IMR-90 (cell line): ENCODE measurements at regions not wholly inside any gene's neighbourhood (a gene's known extent, or its start where the extent isn't known, plus 50 kb on each side); places are given as distances from the start of the nearest gene placed in this dataset.

Experiments
- CHD1 ChIP-seq: IDR thresholded peaks from 2 replicates; pipeline ENCODE4 v1.6.1; 2012; ENCODE audit warnings: low read depth, low read length, improper control_type of control experiment
- CTCF ChIP-seq: conservative IDR thresholded peaks from 2 replicates; pipeline ENCODE4 v1.5.1; 2012; ENCODE audit warnings: mild to moderate bottlenecking, low read depth, low read length, improper control_type of control experiment
- ELK1 ChIP-seq: fragments of 150-350 bp; IDR thresholded peaks from 2 replicates; pipeline ENCODE4 v1.6.1; 2016; ENCODE audit warnings: low read depth, mild to moderate bottlenecking, low read length, moderate library complexity, borderline replicate concordance
- FOS ChIP-seq: fragments of 150-350 bp; IDR thresholded peaks from 2 replicates; pipeline ENCODE4 v1.6.1; 2016; ENCODE audit warnings: low read depth, low read length
- MAFK ChIP-seq: IDR thresholded peaks from 2 replicates; pipeline ENCODE4 v1.6.1; 2012; ENCODE audit warnings: low read depth, low read length, improper control_type of control experiment
- MAZ ChIP-seq: IDR thresholded peaks from 2 replicates; pipeline ENCODE4 v1.6.1; 2012; ENCODE audit warnings: low read depth, mild to moderate bottlenecking, low read length, improper control_type of control experiment, moderate library complexity, borderline replicate concordance
- MXI1 ChIP-seq: IDR thresholded peaks from 2 replicates; pipeline ENCODE4 v1.6.1; 2012; ENCODE audit warnings: low read depth, mild to moderate bottlenecking, low read length, moderate library complexity, borderline replicate concordance
- NFE2L2 ChIP-seq: fragments of 150-350 bp; IDR thresholded peaks from 2 replicates; pipeline ENCODE4 v1.6.1; 2016; ENCODE audit warnings: low read depth, mild to moderate bottlenecking, low read length
- POLR2A ChIP-seq: IDR thresholded peaks from 2 replicates; pipeline ENCODE4 v1.6.1; 2012; ENCODE audit warnings: mild to moderate bottlenecking, low read depth, low read length
- RAD21 ChIP-seq: IDR thresholded peaks from 2 replicates; pipeline ENCODE4 v1.6.1; 2012; ENCODE audit warnings: low read length, improper control_type of control experiment
- RCOR1 ChIP-seq: IDR thresholded peaks from 2 replicates; pipeline ENCODE4 v1.6.1; 2012; ENCODE audit warnings: mild to moderate bottlenecking, low read length, improper control_type of control experiment; ENCODE audit not compliant: insufficient replicate concordance
- RFX5 ChIP-seq: IDR thresholded peaks from 2 replicates; pipeline ENCODE4 v1.8.0; 2012; ENCODE audit warnings: low read depth, mild to moderate bottlenecking, low read length, moderate library complexity
- SMC3 ChIP-seq: fragments of 150-350 bp; IDR thresholded peaks from 2 replicates; pipeline ENCODE4 v1.6.1; 2016; ENCODE audit warnings: low read depth, mild to moderate bottlenecking, antibody characterized with exemption, low read length, moderate library complexity
- USF2 ChIP-seq: fragments of 150-350 bp; IDR thresholded peaks from 2 replicates; pipeline ENCODE4 v1.6.1; 2017; ENCODE audit warnings: mild to moderate bottlenecking, antibody characterized with exemption, low read length, low read depth

GRCh38 chr2:84288293-84288692 lies 170.8 kb downstream of the SUCLG1 start:
- no peak for TF ChIP-seq CTCF
- no peak for TF ChIP-seq MAFK
- no peak for TF ChIP-seq RFX5
- TF ChIP-seq USF2 = no peak
- TF ChIP-seq FOS = no peak
- no peak for TF ChIP-seq MXI1
- no peak for TF ChIP-seq ELK1
- TF ChIP-seq POLR2A = no peak
- TF ChIP-seq SMC3 = no peak
- TF ChIP-seq CHD1 = no peak
- TF ChIP-seq MAZ = no peak
- TF ChIP-seq RCOR1 = no peak
- TF ChIP-seq NFE2L2 = no peak
- TF ChIP-seq RAD21 = no peak
